CD4-positive, alpha-beta T cell (primary cell): ENCODE measurements at regions not wholly inside any gene's neighbourhood (a gene's known extent, or its start where the extent isn't known, plus 50 kb on each side); places are given as distances from the start of the nearest gene placed in this dataset.

Source experiments
- ATAC-seq: fragments of 200-7000 bp; cut with Tn5 transposase; one replicate; pipeline ENCODE4 v1.10.0; 2022; ENCODE audit warnings: mild to moderate bottlenecking; ENCODE audit not compliant: poor library complexity
- CTCF ChIA-PET: fragments of 350-600 bp; sonication (Branson Sonifier 250); formaldehyde crosslinking; loops from one replicate; lab custom pipeline; 2021; ENCODE audit warnings: antibody characterized with exemption, inconsistent platforms; lab: Charles Lee
- POLR2A ChIA-PET: fragments of 350-600 bp; sonication (Branson Sonifier 250); formaldehyde crosslinking; loops from one replicate; lab custom pipeline; 2021; ENCODE audit warnings: antibody characterized with exemption, inconsistent platforms; lab: Charles Lee
- DNase-seq, 14 experiments: peaks; one replicate each; pipeline ENCODE4 v3.0.0-alpha.2; 2013 to 2020; ENCODE audit warnings: mixed read lengths in 2 of 14
- H3K27ac ChIP-seq, 2 donors: one replicate each; pipeline versions ENCODE4 v1.5.1 to v1.7.0; 2013; ENCODE audit warnings: low read length in 2 of 2, low read depth in 1 of 2, mild to moderate bottlenecking in 1 of 2
- H3K27me3 ChIP-seq, 2 experiments: 1 replicate in 1 of 2; 2 replicates in 1 of 2; pipeline versions ENCODE4 v1.6.1 to v1.7.0; 2013; ENCODE audit warnings: low read length in 2 of 2, control low read depth in 1 of 2, mild to moderate bottlenecking in 1 of 2, moderate library complexity in 1 of 2; ENCODE audit not compliant: insufficient read depth in 2 of 2, control insufficient read depth in 1 of 2
- H3K36me3 ChIP-seq: one replicate; pipeline ENCODE4 v1.6.1; 2013; ENCODE audit warnings: low read length, control low read depth; ENCODE audit not compliant: insufficient read depth
- H3K4me1 ChIP-seq: one replicate; pipeline ENCODE4 v1.6.1; 2013; ENCODE audit warnings: low read length, control low read depth; ENCODE audit not compliant: insufficient read depth
- H3K4me3 ChIP-seq: one replicate; pipeline ENCODE4 v1.5.1; 2013; ENCODE audit warnings: mild to moderate bottlenecking, low read length, moderate library complexity
- H3K9me3 ChIP-seq, 2 experiments: 1 replicate in 1 of 2; 2 replicates in 1 of 2; pipeline versions ENCODE4 v1.6.1 to v1.7.0; 2013; ENCODE audit warnings: low read length in 2 of 2, mild to moderate bottlenecking in 2 of 2, control low read depth in 1 of 2, moderate library complexity in 1 of 2; ENCODE audit not compliant: control insufficient read depth in 1 of 2, insufficient read depth in 1 of 2
- H3K27ac Mint-ChIP-seq: one replicate; pipeline ENCODE4 v1.8.0; 2020; ENCODE audit warnings: mixed read lengths
- H3K27me3 Mint-ChIP-seq: one replicate; pipeline ENCODE4 v1.8.0; 2021; ENCODE audit warnings: mixed read lengths
- H3K36me3 Mint-ChIP-seq: one replicate; pipeline ENCODE4 v1.8.0; 2021; ENCODE audit warnings: low read depth, mixed read lengths
- H3K4me1 Mint-ChIP-seq: one replicate; pipeline ENCODE4 v1.8.0; 2021; ENCODE audit warnings: low read depth, mixed read lengths
- H3K4me3 Mint-ChIP-seq: one replicate; pipeline ENCODE4 v1.8.0; 2020; ENCODE audit warnings: mild to moderate bottlenecking, mixed read lengths
- H3K9me3 Mint-ChIP-seq: one replicate; pipeline ENCODE4 v1.8.0; 2020; ENCODE audit warnings: mixed read lengths
- intact Hi-C, 2 experiments: fragments of 100-400 bp; cut with DNase I in 1 of 2; cut with micrococcal nuclease in 1 of 2; formaldehyde crosslinking; loops; one replicate each; pipeline versions ENCODE4 v1.15.1 to v1.9.0; 2023 to 2025; cut with DNase I, micrococcal nuclease
- TF ChIP-seq, protein P1 (sequence below): fragments of 200-600 bp; IDR thresholded peaks from one replicate; pipeline ENCODE4 v1.8.0; 2022; ENCODE audit warnings: antibody characterized with exemption, mild to moderate bottlenecking

DNA sequence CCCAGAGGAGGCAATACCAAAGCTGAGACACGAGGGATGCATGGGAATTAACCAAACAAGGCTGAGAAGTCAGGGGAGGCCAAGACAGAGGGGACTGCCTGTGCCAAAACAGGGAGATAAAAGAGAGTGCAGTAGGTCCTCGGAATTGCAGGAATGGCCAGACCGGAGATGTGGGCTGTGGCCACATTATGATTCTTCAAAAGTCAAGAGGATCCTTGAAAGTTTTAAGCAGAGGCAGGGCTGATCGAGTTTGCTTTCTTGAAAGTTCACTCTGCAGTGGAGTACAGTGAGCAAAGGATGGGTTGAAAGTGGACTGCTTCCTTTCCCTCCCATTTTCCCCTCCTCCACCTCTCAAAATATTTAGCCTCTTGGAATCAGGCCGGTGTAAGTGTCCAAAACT is 73.9 kb upstream of the ADAMTS9 start:
- H3K4me3 ChIP-seq = no peak overlapping the region
- ATAC-seq = no peak
- no peaks in the 10 kb centered on the region for H3K4me1 ChIP-seq
- Mint-ChIP-seq H3K4me3 (no peak overlapping the region), H3K27me3 (no peaks in the 10 kb centered on the region), H3K4me1 (no peaks in the 10 kb centered on the region), H3K27ac (no peak overlapping the region), H3K36me3 (no peaks in the 10 kb centered on the region), H3K9me3 (no peaks in the 10 kb centered on the region)
- ChIA-PET CTCF (no interaction called here), POLR2A (no interaction called here)
- no peak overlapping the region for H3K27ac ChIP-seq
- no peaks in the 10 kb centered on the region for H3K27me3 ChIP-seq
- intact Hi-C loops = no loop called here
- H3K9me3 ChIP-seq = no peaks in the 10 kb centered on the region
- TF ChIP-seq, protein P1, sequence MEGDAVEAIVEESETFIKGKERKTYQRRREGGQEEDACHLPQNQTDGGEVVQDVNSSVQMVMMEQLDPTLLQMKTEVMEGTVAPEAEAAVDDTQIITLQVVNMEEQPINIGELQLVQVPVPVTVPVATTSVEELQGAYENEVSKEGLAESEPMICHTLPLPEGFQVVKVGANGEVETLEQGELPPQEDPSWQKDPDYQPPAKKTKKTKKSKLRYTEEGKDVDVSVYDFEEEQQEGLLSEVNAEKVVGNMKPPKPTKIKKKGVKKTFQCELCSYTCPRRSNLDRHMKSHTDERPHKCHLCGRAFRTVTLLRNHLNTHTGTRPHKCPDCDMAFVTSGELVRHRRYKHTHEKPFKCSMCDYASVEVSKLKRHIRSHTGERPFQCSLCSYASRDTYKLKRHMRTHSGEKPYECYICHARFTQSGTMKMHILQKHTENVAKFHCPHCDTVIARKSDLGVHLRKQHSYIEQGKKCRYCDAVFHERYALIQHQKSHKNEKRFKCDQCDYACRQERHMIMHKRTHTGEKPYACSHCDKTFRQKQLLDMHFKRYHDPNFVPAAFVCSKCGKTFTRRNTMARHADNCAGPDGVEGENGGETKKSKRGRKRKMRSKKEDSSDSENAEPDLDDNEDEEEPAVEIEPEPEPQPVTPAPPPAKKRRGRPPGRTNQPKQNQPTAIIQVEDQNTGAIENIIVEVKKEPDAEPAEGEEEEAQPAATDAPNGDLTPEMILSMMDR = no peak
- no peak for DNase-seq
- no peaks in the 10 kb centered on the region for H3K36me3 ChIP-seq

DNA sequence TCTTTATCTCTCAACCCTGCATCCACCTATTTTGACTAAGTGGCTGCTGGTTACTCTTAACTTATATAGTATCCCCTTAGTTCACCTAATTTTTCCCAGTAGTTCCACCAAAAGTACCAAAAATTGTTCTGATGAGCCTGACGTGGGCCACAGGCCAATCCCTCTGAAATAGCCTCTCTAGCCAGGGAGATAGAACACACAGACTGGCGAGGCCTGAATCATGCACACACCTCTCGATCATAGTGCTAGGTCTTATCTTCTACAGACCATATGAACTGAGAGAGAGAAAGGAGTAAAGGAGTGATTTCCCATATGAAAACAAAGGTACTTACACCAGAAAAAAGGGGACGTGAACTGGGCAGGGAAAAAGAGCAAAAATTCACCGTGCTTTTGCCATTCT is 72.5 kb upstream of the ADAMTS9 start:
- Histone ChIP-seq H3K27me3 (no peaks in the 10 kb centered on the region), H3K36me3 (no peaks in the 10 kb centered on the region), H3K9me3 (no peaks in the 10 kb centered on the region), H3K4me3 (no peak overlapping the region), H3K27ac (no peak overlapping the region), H3K4me1 (no peaks in the 10 kb centered on the region)
- H3K27me3 Mint-ChIP-seq = no peaks in the 10 kb centered on the region
- no peaks in the 10 kb centered on the region for H3K36me3 Mint-ChIP-seq
- intact Hi-C loops = no loop called here
- H3K4me1 Mint-ChIP-seq = no peaks in the 10 kb centered on the region
- no peaks in the 10 kb centered on the region for H3K9me3 Mint-ChIP-seq
- no peak overlapping the region for H3K4me3 Mint-ChIP-seq
- ATAC-seq (no peak), DNase-seq (no peak)
- TF ChIP-seq, protein P1 = no peak
- ChIA-PET CTCF (no interaction called here), POLR2A (no interaction called here)
- H3K27ac Mint-ChIP-seq = no peak overlapping the region

DNA sequence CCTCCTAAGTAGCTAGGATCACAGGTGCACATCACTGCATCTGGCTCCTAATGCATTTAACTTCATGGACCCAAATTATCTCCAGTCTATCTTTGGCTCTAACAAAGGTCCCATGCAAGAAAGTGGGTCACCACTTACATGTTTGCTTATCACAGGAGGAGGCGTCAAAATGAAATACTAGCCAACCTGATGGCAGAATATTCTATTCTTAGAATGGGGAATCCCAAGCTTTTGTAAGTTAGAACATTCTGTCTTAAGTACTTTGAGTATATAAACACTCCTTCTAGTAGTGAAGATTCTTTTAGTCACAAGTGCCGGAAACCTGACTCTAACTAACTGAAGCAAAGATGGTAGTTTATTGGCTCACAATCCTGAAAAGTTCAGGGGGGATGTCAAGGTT is 72.0 kb upstream of the ADAMTS9 start:
- H3K4me1 ChIP-seq = no peaks in the 10 kb centered on the region
- no peaks in the 10 kb centered on the region for H3K27me3 Mint-ChIP-seq
- no peaks in the 10 kb centered on the region for H3K27me3 ChIP-seq
- no peaks in the 10 kb centered on the region for H3K9me3 ChIP-seq
- no peaks in the 10 kb centered on the region for H3K36me3 ChIP-seq
- H3K4me1 Mint-ChIP-seq = no peaks in the 10 kb centered on the region
- ATAC-seq = no peak
- H3K4me3 Mint-ChIP-seq = no peak overlapping the region
- H3K36me3 Mint-ChIP-seq = no peaks in the 10 kb centered on the region
- H3K9me3 Mint-ChIP-seq = no peaks in the 10 kb centered on the region
- TF ChIP-seq, protein P1 = no peak
- intact Hi-C loops = no loop called here
- H3K27ac Mint-ChIP-seq = no peak overlapping the region
- H3K4me3 ChIP-seq = no peak overlapping the region
- ChIA-PET CTCF (no interaction called here), POLR2A (no interaction called here)
- H3K27ac ChIP-seq = no peak overlapping the region
- no peak for DNase-seq
